Brain microvascular endothelial cell (primary cell): ENCODE measurements at regions not wholly inside any gene's neighbourhood (a gene's known extent, or its start where the extent isn't known, plus 50 kb on each side); places are given as distances from the start of the nearest gene placed in this dataset.

Experiments used
- DNase-seq: peaks from one replicate; pipeline ENCODE4 v3.0.0-alpha.2; 2020
- H3K27ac ChIP-seq: fragments of 250-450 bp; sonication (Bioruptor Pico); 2 replicates; pipeline ENCODE4 v1.5.1; 2020; ENCODE audit warnings: mild to moderate bottlenecking, moderate library complexity
- H3K27me3 ChIP-seq: fragments of 250-450 bp; sonication (Bioruptor Pico); replicated peaks from 2 replicates; pipeline ENCODE4 v1.5.1; 2020; ENCODE audit warnings: mild to moderate bottlenecking
- H3K36me3 ChIP-seq: fragments of 250-450 bp; sonication (Bioruptor Pico); replicated peaks from 2 replicates; pipeline ENCODE4 v1.5.1; 2020; ENCODE audit warnings: mild to moderate bottlenecking
- H3K4me3 ChIP-seq: 2 replicates; pipeline ENCODE4 v1.5.1; 2011; ENCODE audit warnings: low read depth, mild to moderate bottlenecking, control low read depth, low read length, moderate library complexity
- CTCF ChIP-seq: IDR thresholded peaks from 2 replicates; pipeline ENCODE4 v1.5.1; 2011; ENCODE audit warnings: low read depth, mild to moderate bottlenecking, moderate library complexity, low read length, control low read depth, inconsistent platforms; ENCODE audit errors: missing control alignments
- in situ Hi-C: cut with HindIII; loops from 2 replicates; pipeline ENCODE4 v1.10.0; 2017; ENCODE audit warnings: low sequenced_read_pairs, low pct_ligation_motif_present

- no peaks in the 10 kb centered on the region for H3K36me3 ChIP-seq
- TF ChIP-seq CTCF: no peak
Observed at GRCh38 chr1:80779275-80779674, 1021.5 kb upstream of the ADGRL2 start.

GRCh38 chr1:80778094-80778840, 1022.5 kb upstream of the ADGRL2 start:
- no peaks in the 10 kb centered on the region for H3K36me3 ChIP-seq
- no peaks in the 10 kb centered on the region for H3K27me3 ChIP-seq
- H3K27ac ChIP-seq: no peak overlapping the region
- TF ChIP-seq CTCF: no peak
- no peak for DNase-seq
- in situ Hi-C loops: no loop called here
- H3K4me3 ChIP-seq: no peak overlapping the region

More at GRCh38 chr1:80779275-80779674, 1021.5 kb upstream of the ADGRL2 start:
- Histone ChIP-seq H3K4me3 (no peak overlapping the region), H3K27me3 (no peaks in the 10 kb centered on the region), H3K27ac (no peak overlapping the region)
- no peak for DNase-seq
- in situ Hi-C loops: no loop called here

DNA sequence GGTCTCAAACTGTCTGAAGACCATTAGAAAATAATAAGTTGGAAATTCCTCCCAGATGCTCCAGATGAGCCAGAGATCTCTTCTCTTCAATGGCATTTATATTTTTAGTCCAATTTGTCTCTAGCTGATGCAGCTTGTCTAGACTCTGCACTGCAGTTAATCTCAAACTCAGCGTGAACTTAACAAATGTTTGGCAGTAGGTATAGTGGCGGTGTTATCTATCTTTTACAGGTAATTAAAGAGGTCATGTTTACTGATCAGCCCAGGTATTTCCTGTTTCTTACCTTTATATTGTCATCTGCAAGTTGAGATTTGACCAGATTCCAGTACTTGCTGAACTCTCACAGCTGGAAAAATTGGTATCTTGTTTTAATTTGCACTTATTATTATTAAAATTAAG, 1024.5 kb upstream of the ADGRL2 start:
- no peak for DNase-seq
- in situ Hi-C loops: no loop called here

GRCh38 chr1:80769208-80769750, 1031.5 kb upstream of the ADGRL2 start:
- DNase-seq: no peak
- in situ Hi-C loops: no loop called here
- H3K27ac ChIP-seq: no peak overlapping the region
- H3K36me3 ChIP-seq: no peaks in the 10 kb centered on the region
- no peaks in the 10 kb centered on the region for H3K27me3 ChIP-seq
- no peak for TF ChIP-seq CTCF
- no peak overlapping the region for H3K4me3 ChIP-seq

More for the DNA sequence above, 1024.5 kb upstream of the ADGRL2 start:
- Histone ChIP-seq H3K27ac (no peak overlapping the region), H3K36me3 (no peaks in the 10 kb centered on the region), H3K4me3 (no peak overlapping the region), H3K27me3 (no peaks in the 10 kb centered on the region)
- TF ChIP-seq CTCF: no peak

DNA sequence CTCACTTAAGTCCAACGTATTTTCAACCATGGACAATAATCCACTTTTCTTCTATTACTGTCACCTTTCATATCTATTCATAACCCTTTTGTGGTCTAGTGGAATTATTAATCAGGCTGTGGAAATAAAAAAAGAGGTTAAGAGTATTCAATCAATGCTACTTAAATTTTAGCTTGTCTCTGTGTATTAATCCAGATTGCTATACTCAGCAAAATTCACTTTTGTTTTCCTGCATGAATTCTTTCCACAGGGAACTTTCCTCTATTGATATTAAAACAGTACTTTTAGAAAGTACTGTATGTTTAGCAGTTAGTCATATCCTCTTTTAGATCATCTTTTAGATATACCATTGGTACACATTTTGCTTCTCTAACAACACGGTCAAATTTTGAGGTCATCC, 1033.0 kb upstream of the ADGRL2 start:
- DNase-seq: no peak
- in situ Hi-C loops: no loop called here
- Histone ChIP-seq H3K27me3 (no peaks in the 10 kb centered on the region), H3K27ac (no peak overlapping the region), H3K4me3 (no peak overlapping the region), H3K36me3 (no peaks in the 10 kb centered on the region)
- no peak for TF ChIP-seq CTCF
